GM21825 (cell line): ENCODE measurements at regions not wholly inside any gene's neighbourhood (a gene's known extent, or its start where the extent isn't known, plus 50 kb on each side); places are given as distances from the start of the nearest gene placed in this dataset.

Experiments used
- ATAC-seq: cut with Tn5 transposase; IDR thresholded peaks from one replicate; pipeline ENCODE4 v1.9.1; 2021; ENCODE audit warnings: mild to moderate bottlenecking, moderate library complexity; ENCODE audit not compliant: unreplicated experiment

DNA sequence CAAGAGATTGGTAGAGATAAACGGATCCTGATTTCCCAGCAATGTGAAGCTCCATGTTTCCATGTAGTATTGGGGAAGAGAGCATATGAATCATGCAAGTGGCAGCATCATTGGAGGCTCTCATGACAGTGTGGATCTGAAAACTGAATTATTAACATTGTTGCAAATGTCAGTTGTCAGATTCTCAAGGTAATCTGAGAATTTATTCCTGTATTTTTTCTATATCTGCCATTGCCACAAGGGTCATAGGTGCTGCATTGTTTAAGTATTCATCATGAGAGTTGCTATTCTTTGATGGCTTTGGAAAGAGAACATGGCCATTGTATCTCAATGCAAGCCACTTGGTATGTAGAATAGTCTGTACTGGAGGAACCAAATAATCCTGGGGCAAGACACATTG is 1217.0 kb upstream of the ZEB2 start:
- ATAC-seq: no peak

DNA sequence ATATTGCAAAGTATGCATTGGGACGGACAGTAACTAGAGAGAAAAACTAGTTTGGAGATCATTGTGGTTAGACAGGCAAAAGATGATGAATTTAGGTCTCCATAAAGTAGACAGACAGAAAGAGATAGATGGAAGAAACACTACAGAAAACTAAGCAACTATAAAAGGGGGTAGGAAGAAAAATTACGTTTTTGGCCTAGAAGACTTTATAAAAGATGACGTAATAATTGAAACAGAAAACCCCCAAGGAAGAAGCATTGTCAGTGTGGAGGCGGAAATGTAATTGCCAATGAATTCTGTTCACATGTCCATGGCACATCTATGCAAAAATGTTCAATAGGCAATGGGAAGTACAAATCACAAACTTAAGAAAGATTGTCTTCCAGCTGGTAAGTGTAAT is 1211.5 kb upstream of the ZEB2 start:
- ATAC-seq: no peak

DNA sequence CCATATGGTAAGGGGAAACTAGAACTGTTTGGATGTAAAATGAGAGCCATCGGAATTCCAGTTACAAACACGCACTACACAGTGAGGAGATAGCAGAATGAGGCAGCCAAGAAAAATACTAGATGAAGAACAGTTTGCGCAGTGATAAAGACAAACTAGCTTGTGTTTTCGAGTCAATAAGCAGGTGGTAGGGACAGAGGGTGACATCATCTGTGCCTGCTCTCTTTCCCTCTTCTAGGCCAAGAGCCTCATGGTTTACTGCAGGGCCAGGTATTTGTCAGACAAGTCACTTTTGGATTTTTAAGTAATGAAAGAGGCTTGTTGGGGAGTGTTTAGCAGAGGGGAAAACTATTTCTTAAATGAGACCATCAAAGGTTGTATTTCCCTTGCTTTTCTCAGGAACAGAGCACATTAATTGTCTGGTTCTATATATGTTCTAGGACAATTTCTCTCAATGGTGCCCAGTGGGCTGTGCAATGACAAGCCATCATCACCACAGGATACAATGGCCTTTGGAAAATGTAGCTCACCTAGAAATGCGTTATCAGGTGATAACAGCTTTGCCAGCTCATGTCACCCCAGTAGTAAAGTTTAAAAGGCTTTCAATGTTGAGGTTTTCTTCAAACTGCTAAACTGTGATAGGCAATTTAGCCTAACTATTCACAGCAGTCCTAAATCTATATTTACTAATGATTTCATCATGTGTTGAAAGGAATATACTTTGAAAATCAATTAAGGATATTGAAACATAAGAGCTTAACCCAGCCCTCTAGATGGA is 1210.3 kb upstream of the ZEB2 start:
- ATAC-seq: no peak

DNA sequence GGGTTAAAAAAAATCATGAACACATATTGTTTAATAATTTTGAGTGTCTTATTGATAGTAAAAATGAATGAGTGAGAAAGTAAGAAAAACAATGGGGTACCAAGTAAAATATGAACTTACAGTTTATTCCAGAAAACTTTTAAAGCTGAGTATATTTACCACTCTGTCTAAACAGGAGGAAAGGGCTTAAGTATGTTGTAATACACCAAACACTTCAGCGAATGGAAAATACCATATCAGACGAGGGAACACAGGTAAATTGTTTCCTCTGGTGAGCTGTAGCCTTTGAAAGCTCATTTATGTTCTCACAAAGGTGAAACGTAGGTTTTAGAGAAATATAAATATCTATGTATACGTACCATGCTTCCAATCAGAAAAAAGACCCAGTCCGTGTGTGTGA is 1209.6 kb upstream of the ZEB2 start:
- no peak for ATAC-seq

DNA sequence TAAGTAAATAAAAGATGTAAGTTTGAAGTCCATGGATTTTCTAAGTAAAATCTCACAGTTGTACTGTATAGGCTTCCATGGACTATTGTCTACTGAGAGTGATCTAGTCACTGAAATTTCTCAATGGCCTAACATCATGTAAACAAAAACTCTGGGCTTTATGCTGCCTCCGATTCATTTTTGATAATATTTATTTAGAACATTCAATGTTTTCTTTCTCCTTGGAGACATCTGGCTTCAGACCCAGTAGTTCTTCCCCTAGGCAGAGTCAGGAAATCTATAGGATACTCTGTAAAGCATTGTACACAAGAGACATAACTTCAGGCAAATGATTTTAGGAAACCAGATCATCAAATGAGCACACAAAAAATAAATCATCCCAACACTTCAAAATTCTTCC is 1208.6 kb upstream of the ZEB2 start:
- ATAC-seq: no peak

DNA sequence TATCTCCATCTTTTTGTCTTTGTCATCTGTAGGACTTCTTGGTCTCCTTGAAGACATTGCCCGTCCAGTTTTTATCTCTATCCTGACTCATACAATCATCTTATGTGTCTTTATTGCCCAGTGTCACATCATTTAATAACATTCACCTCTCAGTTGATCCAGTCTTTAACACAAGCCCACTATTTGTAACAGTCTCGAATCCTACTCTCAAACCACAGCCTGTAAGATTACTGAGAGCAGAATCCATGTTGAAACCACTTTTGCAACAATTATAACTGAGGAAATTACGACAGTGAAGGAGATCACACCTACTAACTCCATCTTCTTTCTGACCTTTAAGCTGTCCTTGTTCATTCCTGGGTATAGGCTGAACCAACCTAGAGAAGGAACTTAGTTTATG is 1206.0 kb upstream of the ZEB2 start:
- ATAC-seq: no peak

DNA sequence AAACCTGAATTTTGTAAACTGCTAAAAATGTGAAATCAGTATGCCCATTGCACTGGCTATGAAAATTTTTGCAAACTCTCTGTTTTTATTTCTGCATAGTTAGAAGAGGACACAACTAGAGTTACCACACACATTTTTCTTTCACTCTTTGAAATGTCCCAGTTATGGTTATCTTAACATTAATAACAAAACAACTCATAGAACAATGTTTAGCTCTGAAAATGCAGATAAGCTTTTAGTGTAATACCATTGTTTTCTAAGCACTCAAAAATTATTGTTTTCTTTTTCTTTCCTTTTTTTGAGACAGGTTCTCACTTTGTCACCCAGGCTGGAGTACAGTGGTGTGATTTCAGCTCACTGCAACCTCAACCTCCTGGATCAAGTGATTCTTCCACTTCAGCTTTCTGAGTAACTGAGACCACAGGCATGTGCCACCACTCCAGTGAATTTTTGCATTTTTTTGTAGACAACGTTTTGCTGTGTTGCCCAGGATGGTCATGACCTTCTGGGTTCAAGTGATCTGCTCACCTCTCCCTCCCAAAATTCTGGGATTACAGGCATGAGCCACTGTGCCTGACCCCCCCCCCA is 1204.5 kb upstream of the ZEB2 start:
- ATAC-seq: no peak

DNA sequence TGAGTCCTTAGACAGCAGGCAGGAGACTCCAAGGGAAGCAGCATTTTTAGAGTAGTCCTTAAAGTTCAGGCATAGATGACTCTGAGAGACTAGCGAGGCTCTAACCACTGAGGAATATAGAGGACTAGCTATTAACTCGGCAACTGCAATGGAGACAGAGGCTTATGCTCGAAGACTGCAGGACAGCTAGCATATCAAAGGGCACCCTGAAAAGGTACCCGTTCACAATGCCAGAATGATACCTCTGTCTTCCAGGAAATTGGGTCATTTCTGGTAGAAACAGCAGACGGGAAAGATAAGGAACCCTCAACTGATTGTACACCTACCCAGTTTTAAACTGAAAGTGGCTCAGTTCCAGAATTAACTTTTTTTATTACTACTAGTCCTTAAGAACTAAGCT is 1204.0 kb upstream of the ZEB2 start:
- no peak for ATAC-seq

DNA sequence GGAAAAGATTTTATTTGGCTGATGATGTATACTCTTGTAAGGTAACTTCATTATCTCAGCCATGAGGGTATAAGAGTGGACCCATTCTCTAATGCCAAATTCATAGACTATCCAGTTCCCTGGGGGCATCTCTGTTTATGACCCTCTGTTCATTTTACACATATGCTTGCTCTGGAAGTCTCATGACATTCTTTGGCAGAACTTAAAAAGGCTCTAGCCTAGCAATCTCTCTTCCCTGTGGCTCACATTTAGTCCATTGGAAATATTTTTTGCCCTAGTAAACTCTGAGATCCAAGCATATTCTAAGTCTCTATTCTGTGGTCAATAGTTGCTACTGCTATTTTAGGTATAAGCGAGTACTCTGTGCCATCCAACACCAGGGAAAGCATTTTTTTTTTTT is 1201.8 kb upstream of the ZEB2 start:
- no peak for ATAC-seq

DNA sequence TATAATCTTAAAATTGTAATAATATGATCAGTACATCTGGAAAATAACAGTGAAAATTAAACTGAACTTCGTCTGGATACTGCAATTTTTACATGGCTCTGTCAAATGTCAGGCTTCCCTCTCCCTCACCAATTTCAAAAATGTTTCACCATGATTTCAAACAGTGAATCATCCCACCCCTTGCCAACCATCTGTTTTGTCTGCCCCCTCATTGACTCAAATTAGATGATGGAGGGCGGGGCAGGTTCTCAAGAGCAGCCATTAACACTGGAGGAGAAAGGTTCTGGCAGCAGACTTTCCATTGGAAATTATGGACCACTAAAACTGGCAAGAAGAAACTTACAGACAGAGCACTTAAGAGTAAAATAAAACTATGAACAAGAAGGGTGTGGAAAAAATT is 1195.7 kb upstream of the ZEB2 start:
- no peak for ATAC-seq

DNA sequence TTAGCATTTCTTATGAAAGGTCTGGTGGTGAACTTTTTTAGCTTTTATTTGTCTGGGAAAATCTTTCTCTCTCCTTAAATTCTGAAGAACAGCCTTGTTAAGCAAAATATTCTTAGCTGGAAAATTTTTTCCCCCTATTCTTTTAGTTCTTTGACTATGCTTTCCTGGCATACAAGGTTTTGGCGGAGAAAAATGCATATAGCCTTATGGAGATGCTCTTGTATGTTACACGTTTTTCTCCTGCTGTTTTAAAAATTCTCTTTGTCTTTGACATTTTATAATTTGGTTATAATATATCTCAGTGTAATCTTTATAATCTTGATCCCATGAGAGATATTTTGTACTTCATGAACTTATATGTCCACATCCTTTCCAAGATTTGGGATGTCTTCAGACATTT is 1190.4 kb upstream of the ZEB2 start:
- no peak for ATAC-seq

DNA sequence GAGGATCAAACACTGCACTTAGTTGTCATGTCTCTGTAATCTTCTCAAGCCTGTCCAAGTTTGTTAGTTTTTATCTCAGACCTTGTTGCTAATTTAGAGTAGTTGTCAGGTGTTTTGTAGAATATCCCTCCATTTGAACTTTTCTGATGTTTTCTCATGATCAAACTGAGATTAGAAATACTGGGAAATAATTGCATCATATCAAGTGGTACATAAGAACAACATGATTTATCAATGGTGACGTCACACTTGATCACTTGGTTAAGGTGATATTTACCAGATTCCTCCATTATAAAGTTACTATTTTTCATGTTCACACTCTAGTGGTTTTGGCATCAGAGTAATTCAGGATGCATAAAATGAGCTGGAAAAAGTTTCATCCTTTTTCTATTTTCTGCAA is 1182.4 kb upstream of the ZEB2 start:
- no peak for ATAC-seq

DNA sequence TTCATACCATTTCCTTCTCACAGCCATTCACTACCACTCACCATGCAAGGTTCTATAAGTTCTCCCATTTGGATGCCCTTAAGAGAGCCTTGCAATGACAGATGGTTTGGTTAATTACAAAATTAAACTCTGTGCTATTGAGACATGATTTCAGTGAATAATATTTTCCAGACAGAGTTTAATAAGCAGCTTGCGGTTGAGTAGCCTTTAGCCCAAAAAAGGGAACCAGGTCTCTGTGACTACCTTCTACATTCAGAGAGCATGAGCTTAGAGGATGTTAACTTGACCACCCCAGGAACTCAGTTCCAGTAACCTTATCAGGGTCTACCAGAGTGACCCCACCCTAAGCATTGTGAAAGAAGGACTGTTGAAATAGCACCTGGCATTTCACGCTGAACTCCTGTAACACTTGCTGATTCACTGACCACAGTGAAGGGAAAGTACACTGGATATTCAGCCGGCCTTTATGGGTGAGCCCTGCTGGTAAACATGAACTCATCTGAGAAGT is 1173.1 kb upstream of the ZEB2 start:
- peak; percentile 88 for ATAC-seq

DNA sequence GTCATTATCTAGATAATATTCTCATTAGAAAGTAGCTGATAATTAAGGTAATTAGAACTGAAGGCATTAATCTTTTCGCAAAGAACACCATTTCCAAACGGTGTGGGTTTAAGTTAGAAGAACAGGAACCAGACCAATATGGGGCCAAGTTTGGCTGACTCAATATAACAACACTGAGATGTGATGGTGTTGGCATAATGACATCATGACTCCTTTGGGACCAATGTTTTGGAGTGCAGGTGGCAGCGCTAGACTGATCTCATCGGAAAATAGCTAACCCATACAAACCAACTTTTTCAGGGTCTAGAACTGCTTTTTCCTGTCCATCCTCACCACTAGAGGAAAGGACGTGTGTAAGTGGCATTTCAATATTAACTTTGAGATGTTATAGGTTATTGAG is 1171.7 kb upstream of the ZEB2 start:
- no peak for ATAC-seq

DNA sequence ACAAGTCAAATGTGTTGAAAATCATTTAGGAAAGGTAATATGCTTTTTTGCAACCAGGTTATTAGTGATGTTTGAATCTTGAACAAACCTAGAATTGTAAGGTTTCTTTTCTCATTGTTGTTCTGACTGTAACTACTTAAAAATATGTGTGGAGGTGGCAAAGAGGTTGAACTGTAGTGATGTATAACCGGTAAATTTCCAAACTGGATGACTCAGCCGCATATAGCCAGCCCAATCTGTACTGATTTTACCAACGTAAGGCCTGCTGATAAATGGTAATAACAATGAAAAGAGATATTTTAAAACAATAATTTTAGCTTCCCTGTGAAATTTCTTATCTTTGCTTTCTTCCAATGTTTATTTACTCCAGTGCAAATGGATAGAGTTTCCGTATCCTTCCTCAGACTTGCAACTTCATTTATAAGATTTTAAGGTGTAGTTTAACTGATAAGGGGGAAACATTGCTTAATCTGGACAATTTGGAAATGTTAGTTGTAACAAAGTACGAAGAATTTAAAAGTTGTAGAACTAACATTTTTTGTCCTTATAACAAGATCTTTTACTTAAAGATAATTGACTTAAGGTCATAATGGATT is 1170.4 kb upstream of the ZEB2 start:
- no peak for ATAC-seq

DNA sequence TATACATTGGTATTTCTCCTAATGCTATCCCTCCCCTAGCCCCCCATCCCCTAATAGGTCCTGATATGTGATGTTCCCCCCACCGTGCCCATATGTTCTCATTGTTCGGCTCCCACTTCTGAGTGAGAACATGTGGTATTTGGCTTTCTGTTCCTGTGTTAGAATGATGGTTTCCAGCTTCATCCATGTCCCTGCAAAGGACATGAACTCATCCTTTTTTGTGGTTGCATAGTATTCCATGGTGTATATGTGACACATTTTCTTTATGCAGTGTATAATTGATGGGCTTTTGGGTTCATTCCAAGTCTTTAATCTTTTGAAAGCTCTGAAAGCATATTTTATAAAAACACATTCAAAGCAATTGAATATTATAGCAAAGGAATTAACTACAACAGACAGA is 1169.4 kb upstream of the ZEB2 start:
- ATAC-seq: no peak

DNA sequence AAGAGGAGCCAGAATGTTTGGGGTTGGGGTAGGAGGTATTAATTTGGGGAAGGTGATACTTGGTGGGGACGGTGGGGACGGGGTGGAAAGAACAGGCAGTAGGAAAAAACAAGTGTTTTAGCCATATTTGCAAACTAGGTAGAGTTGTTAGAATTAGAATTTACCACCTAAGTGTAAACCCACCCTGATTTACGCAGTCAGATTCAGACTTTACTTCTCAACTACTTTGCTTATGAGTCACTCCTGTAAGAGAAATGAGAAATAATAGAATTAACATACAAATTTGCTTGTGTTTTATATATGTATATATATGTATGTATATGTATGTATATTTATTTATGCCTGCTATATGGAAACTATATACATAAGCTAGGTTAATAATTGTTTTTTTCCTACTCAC is 1168.2 kb upstream of the ZEB2 start:
- ATAC-seq: no peak

DNA sequence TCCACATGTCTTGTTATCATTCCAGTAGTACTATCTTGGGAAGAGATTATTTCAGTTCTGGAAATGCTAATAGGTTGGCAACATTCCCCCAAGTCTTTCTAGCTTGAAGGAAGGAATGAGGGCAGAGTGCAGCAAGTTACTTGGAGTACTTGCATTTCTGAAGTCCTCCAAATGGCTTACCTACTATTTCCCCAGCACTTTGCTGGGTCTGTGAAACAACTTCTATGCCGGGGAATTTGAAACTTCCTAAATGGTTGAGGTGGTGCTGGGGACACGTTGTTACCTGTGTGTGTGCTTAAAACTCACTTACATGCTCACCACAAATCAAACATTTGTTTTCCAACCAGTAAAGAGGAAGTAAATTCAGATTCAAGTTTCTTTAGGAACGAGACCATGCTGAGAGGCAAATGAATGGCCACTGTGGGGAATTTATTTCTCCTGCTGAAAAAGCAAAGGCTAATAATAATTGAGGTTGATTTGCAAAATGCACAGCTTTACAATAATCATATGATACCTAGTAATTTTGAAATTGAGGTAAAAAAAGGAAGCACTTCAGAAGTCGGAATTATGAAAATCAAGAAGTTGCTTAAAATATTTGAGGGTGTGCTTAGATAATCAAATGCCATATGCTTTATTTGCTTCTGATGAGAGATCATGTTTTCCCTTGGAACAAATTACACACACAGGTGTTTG is 1167.7 kb upstream of the ZEB2 start:
- ATAC-seq: no peak

DNA sequence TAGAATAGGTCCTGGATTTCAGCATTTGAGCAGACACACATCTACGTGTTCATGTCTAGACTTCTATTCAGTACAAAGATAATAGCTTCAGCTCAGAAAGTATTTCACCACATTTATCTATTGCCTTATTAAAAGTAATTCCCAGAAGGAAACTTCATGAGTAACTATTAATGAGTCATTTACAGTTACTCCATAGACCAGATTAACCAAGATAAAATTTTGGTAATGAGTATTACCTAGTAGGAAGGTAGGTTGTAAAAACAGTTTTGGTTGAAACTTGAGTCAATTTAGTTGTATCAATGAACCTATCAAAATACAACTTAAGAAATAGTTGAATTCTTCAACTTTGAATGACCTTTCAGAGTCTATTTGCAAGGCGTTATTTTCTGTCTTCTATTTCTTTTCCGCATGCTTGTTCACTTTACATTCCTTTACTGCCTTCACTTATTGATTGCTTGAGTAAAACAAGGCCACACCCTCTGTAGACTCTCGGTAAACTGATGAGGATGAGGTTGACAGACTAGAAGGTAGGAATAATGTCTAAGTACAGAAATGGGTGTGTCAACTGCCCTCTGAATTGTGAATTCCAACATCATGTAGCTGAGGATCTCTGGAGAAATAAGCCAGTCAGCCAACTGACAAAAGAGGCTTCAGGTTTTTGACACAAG is 1165.6 kb upstream of the ZEB2 start:
- no peak for ATAC-seq

DNA sequence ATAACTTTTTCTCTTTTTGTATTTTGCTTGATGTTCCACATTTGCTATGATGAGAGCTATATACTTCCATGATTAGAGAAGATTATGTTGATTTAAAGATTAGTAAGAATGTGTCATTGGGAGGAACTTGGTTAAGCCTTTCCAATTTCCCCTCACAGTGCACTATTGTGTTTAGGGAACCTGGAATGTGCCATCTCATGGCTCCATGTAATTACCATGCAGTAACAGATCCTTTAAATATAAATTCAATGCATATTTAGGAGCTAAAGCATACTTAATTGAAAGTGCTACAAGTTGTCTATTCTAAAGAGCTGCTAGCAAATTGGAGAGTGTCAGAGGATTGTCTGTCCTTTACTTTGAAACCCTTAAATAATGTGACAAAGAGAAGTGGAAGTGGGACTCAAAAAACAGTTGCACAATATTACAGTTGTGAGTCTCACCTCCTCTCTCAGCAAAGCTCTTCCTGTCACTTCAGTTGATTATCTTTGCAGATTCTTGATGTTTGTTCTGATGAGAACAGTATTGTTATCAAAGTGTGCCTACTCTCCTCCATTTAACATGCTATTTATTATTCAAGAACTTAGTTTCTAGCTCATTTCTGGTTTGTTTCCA is 1162.7 kb upstream of the ZEB2 start:
- ATAC-seq: no peak

DNA sequence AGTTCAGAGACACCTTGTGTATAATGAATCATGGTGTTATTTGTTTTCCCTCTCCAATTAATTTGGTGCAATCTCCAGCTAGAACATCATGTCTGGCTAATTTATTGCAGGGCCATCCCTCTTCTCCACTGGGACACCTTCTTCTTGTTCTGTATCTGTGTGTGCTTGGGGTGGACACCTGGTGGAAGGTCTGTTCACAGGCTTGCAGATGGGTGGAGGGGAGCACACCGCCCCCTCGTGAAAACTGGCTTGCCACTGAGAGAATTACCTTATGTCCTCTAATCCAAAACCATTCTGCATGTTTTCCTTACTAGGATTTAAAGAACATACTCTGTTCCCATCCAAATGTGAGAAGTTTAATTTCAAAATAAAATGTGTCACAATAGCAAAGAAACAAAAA is 1160.4 kb upstream of the ZEB2 start:
- no peak for ATAC-seq
